ENCODE measurements at regions not wholly inside any gene's neighbourhood (a gene's known extent, or its start where the extent isn't known, plus 50 kb on each side); places are given as distances from the start of the nearest gene placed in this dataset.

GRCh38 chr9:93892748-93893147 is 62.4 kb downstream of the BARX1 start:
- H3K18ac ChIP-seq (ENCODE audit: low read length) = no peak overlapping the region
- H2AK5ac ChIP-seq (ENCODE audit: low read length) = no peak overlapping the region
- H2BK120ac ChIP-seq (ENCODE audit: insufficient read depth, low read length, poor library complexity) = no peak overlapping the region
- no peak overlapping the region for H3K14ac ChIP-seq (ENCODE audit: low read length)
- H4K91ac ChIP-seq (ENCODE audit: low read depth, low read length) = no peak overlapping the region
- H3K27me3 ChIP-seq (ENCODE audit: insufficient read depth, low read length) = no peaks in the 10 kb centered on the region
- no peak overlapping the region for H3K23ac ChIP-seq (ENCODE audit: low read length)
- H4K12ac ChIP-seq (ENCODE audit: low read depth, low read length) = no peak overlapping the region
- H2AFZ ChIP-seq (ENCODE audit: insufficient read depth, low read length, poor library complexity) = no peak overlapping the region
- WGBS (ENCODE audit: extremely low coverage, insufficient coverage, insufficient read length) = no CpG with 5 or more reads among the region's 4 CpGs
- no peak for DNase-seq
- H3K4me1 ChIP-seq (ENCODE audit: control insufficient read depth in 1 of 2, insufficient read depth in 2 of 2, low read length in 2 of 2) = no peaks in the 10 kb centered on the region
- no peak overlapping the region for H4K8ac ChIP-seq (ENCODE audit: low read depth, low read length)
- no peak overlapping the region for H3K4ac ChIP-seq (ENCODE audit: low read depth, low read length)
- H3K9me3 ChIP-seq (ENCODE audit: insufficient read depth, low read depth, low read length) = peaks cover 31% of the 10 kb centered on the region
- no peak overlapping the region for H3K27ac ChIP-seq (ENCODE audit: low read depth, low read length)
- H3K79me1 ChIP-seq (ENCODE audit: low read length) = no peaks in the 10 kb centered on the region
- no peak overlapping the region for H2BK5ac ChIP-seq (ENCODE audit: low read depth, low read length, poor library complexity)
- no peak overlapping the region for H2BK12ac ChIP-seq (ENCODE audit: low read length)
- no peaks in the 10 kb centered on the region for H3K79me2 ChIP-seq (ENCODE audit: control insufficient read depth, insufficient read depth, low read length, poor library complexity)
- H3K4me2 ChIP-seq (ENCODE audit: low read length) = no peak overlapping the region
- no peaks in the 10 kb centered on the region for H3K36me3 ChIP-seq (ENCODE audit: control insufficient read depth in 1 of 2, insufficient read depth in 2 of 2, low read length in 2 of 2)
- H3K9ac ChIP-seq (ENCODE audit: low read length) = no peak overlapping the region
- no peak overlapping the region for H3K4me3 ChIP-seq (ENCODE audit: low read depth, low read length)

GRCh38 chr9:93891549-93892310 is 63.4 kb downstream of the BARX1 start:
- H3K9me3 ChIP-seq (ENCODE audit: insufficient read depth, low read depth, low read length) = peaks cover 31% of the 10 kb centered on the region
- H3K27me3 ChIP-seq (ENCODE audit: insufficient read depth, low read length) = no peaks in the 10 kb centered on the region
- H3K4me1 ChIP-seq (ENCODE audit: control insufficient read depth in 1 of 2, insufficient read depth in 2 of 2, low read length in 2 of 2) = peaks cover 0 to 2% of the 10 kb centered on the region in 2 experiments
- no peak overlapping the region for H3K9ac ChIP-seq (ENCODE audit: low read length)
- H3K79me1 ChIP-seq (ENCODE audit: low read length) = no peaks in the 10 kb centered on the region
- H3K36me3 ChIP-seq (ENCODE audit: control insufficient read depth in 1 of 2, insufficient read depth in 2 of 2, low read length in 2 of 2) = no peaks in the 10 kb centered on the region
- H3K14ac ChIP-seq (ENCODE audit: low read length) = no peak overlapping the region
- no CpG with 5 or more reads among the region's 4 CpGs for WGBS (ENCODE audit: extremely low coverage, insufficient coverage, insufficient read length)
- no peak overlapping the region for H4K91ac ChIP-seq (ENCODE audit: low read depth, low read length)
- H3K18ac ChIP-seq (ENCODE audit: low read length) = no peak overlapping the region
- H3K79me2 ChIP-seq (ENCODE audit: control insufficient read depth, insufficient read depth, low read length, poor library complexity) = no peaks in the 10 kb centered on the region
- no peak for DNase-seq
- no peak overlapping the region for H3K4me2 ChIP-seq (ENCODE audit: low read length)
- H2AK5ac ChIP-seq (ENCODE audit: low read length) = no peak overlapping the region
- no peak overlapping the region for H3K4ac ChIP-seq (ENCODE audit: low read depth, low read length)
- no peak overlapping the region for H2BK5ac ChIP-seq (ENCODE audit: low read depth, low read length, poor library complexity)
- H3K4me3 ChIP-seq (ENCODE audit: low read depth, low read length) = peak overlapping the region; percentile 58
- H4K8ac ChIP-seq (ENCODE audit: low read depth, low read length) = no peak overlapping the region
- H3K27ac ChIP-seq (ENCODE audit: low read depth, low read length) = no peak overlapping the region
- no peak overlapping the region for H2BK12ac ChIP-seq (ENCODE audit: low read length)
- H4K12ac ChIP-seq (ENCODE audit: low read depth, low read length) = no peak overlapping the region
- no peak overlapping the region for H3K23ac ChIP-seq (ENCODE audit: low read length)
- H2AFZ ChIP-seq (ENCODE audit: insufficient read depth, low read length, poor library complexity) = no peak overlapping the region
- H2BK120ac ChIP-seq (ENCODE audit: insufficient read depth, low read length, poor library complexity) = no peak overlapping the region

GRCh38 chr9:93891050-93891449 is 64.1 kb downstream of the BARX1 start:
- H4K12ac ChIP-seq (ENCODE audit: low read depth, low read length) = no peak overlapping the region
- no peak overlapping the region for H3K4ac ChIP-seq (ENCODE audit: low read depth, low read length)
- H3K23ac ChIP-seq (ENCODE audit: low read length) = no peak overlapping the region
- H3K79me1 ChIP-seq (ENCODE audit: low read length) = no peaks in the 10 kb centered on the region
- H3K4me2 ChIP-seq (ENCODE audit: low read length) = no peak overlapping the region
- no CpG with 5 or more reads among the region's 6 CpGs for WGBS (ENCODE audit: extremely low coverage, insufficient coverage, insufficient read length)
- H2BK12ac ChIP-seq (ENCODE audit: low read length) = no peak overlapping the region
- H3K4me3 ChIP-seq (ENCODE audit: low read depth, low read length) = no peak overlapping the region
- H2BK5ac ChIP-seq (ENCODE audit: low read depth, low read length, poor library complexity) = no peak overlapping the region
- H4K8ac ChIP-seq (ENCODE audit: low read depth, low read length) = no peak overlapping the region
- H2BK120ac ChIP-seq (ENCODE audit: insufficient read depth, low read length, poor library complexity) = no peak overlapping the region
- no peak overlapping the region for H3K14ac ChIP-seq (ENCODE audit: low read length)
- H3K36me3 ChIP-seq (ENCODE audit: control insufficient read depth in 1 of 2, insufficient read depth in 2 of 2, low read length in 2 of 2) = no peaks in the 10 kb centered on the region
- H3K79me2 ChIP-seq (ENCODE audit: control insufficient read depth, insufficient read depth, low read length, poor library complexity) = no peaks in the 10 kb centered on the region
- H3K9ac ChIP-seq (ENCODE audit: low read length) = no peak overlapping the region
- H3K27ac ChIP-seq (ENCODE audit: low read depth, low read length) = no peak overlapping the region
- no peak overlapping the region for H4K91ac ChIP-seq (ENCODE audit: low read depth, low read length)
- no peak overlapping the region for H2AFZ ChIP-seq (ENCODE audit: insufficient read depth, low read length, poor library complexity)
- no peak overlapping the region for H3K18ac ChIP-seq (ENCODE audit: low read length)
- peaks cover 31% of the 10 kb centered on the region for H3K9me3 ChIP-seq (ENCODE audit: insufficient read depth, low read depth, low read length)
- DNase-seq = no peak
- H3K4me1 ChIP-seq (ENCODE audit: control insufficient read depth in 1 of 2, insufficient read depth in 2 of 2, low read length in 2 of 2) = peaks cover 0 to 2% of the 10 kb centered on the region in 2 experiments
- no peaks in the 10 kb centered on the region for H3K27me3 ChIP-seq (ENCODE audit: insufficient read depth, low read length)
- H2AK5ac ChIP-seq (ENCODE audit: low read length) = no peak overlapping the region

DNA sequence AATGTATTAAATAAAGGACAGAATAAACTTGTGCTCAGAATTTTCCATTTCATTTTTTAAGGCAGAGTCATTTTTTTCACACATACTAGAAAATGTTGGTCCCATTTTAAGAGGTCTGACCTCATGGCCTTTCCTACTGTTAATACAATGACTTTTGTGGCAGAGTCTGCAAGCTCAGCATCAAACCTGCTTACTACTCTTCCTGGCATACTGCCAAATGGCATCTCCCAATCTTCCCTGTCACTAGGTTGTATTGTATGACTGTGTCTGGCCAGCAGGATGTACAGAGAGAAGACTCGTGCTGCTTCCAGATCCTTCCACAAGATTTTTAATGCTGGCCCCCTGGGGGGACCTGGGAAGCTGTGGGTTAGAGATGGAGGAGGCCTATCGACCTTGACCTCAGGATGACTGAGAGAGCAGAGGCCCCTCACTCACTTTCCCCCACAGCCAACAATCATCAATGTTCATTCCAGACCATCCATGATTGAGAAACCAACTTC is 64.7 kb downstream of the BARX1 start:
- H3K4me2 ChIP-seq (ENCODE audit: low read length) = no peak overlapping the region
- H2BK120ac ChIP-seq (ENCODE audit: insufficient read depth, low read length, poor library complexity) = no peak overlapping the region
- H3K36me3 ChIP-seq (ENCODE audit: control insufficient read depth in 1 of 2, insufficient read depth in 2 of 2, low read length in 2 of 2) = no peaks in the 10 kb centered on the region
- H3K9me3 ChIP-seq (ENCODE audit: insufficient read depth, low read depth, low read length) = peaks cover 31% of the 10 kb centered on the region
- no CpG with 5 or more reads among the region's 2 CpGs for WGBS (ENCODE audit: extremely low coverage, insufficient coverage, insufficient read length)
- H2AFZ ChIP-seq (ENCODE audit: insufficient read depth, low read length, poor library complexity) = no peak overlapping the region
- H3K79me2 ChIP-seq (ENCODE audit: control insufficient read depth, insufficient read depth, low read length, poor library complexity) = no peaks in the 10 kb centered on the region
- H4K12ac ChIP-seq (ENCODE audit: low read depth, low read length) = no peak overlapping the region
- H3K14ac ChIP-seq (ENCODE audit: low read length) = no peak overlapping the region
- H3K9ac ChIP-seq (ENCODE audit: low read length) = no peak overlapping the region
- no peak overlapping the region for H3K23ac ChIP-seq (ENCODE audit: low read length)
- H3K79me1 ChIP-seq (ENCODE audit: low read length) = no peaks in the 10 kb centered on the region
- no peak overlapping the region for H3K4ac ChIP-seq (ENCODE audit: low read depth, low read length)
- H3K4me1 ChIP-seq (ENCODE audit: control insufficient read depth in 1 of 2, insufficient read depth in 2 of 2, low read length in 2 of 2) = peaks cover 0 to 2% of the 10 kb centered on the region in 2 experiments
- H4K91ac ChIP-seq (ENCODE audit: low read depth, low read length) = no peak overlapping the region
- DNase-seq = no peak
- H2BK5ac ChIP-seq (ENCODE audit: low read depth, low read length, poor library complexity) = no peak overlapping the region
- H2BK12ac ChIP-seq (ENCODE audit: low read length) = no peak overlapping the region
- H3K27me3 ChIP-seq (ENCODE audit: insufficient read depth, low read length) = no peaks in the 10 kb centered on the region
- no peak overlapping the region for H3K18ac ChIP-seq (ENCODE audit: low read length)
- H4K8ac ChIP-seq (ENCODE audit: low read depth, low read length) = no peak overlapping the region
- H3K27ac ChIP-seq (ENCODE audit: low read depth, low read length) = no peak overlapping the region
- H3K4me3 ChIP-seq (ENCODE audit: low read depth, low read length) = no peak overlapping the region
- no peak overlapping the region for H2AK5ac ChIP-seq (ENCODE audit: low read length)
